OCI-LY7 (cell line): ENCODE measurements at regions not wholly inside any gene's neighbourhood (a gene's known extent, or its start where the extent isn't known, plus 50 kb on each side); places are given as distances from the start of the nearest gene placed in this dataset.

ENCODE experiments used
- BruUV-seq: library from RNA; stranded (reverse); fragments of 400-500 nt; replicated peaks from 2 replicates; lab custom pipeline; 2021; lab: Mats Ljungman, UMichigan
- CTCF ChIA-PET: fragments of 300-600 bp; sonication (Branson Sonifier 250); formaldehyde crosslinking; loops from one replicate; lab custom pipeline; 2022; ENCODE audit warnings: antibody characterized with exemption; ENCODE audit not compliant: unreplicated experiment; lab: Charles Lee
- POLR2A ChIA-PET: fragments of 300-600 bp; sonication (Branson Sonifier 250); formaldehyde crosslinking; loops from one replicate; lab custom pipeline; 2022; ENCODE audit warnings: antibody characterized with exemption; lab: Charles Lee
- DNase-seq: peaks from one replicate; pipeline ENCODE4 v3.0.0-alpha.2; 2015; ENCODE audit warnings: low spot score
- H2AFZ ChIP-seq: fragments of 200-600 bp; sonication (generic), shearing (Covaris generic); 2 replicates; pipeline ENCODE4 v1.6.1; 2014; ENCODE audit warnings: mild to moderate bottlenecking, antibody characterized with exemption, low read length, moderate library complexity
- H3K27ac ChIP-seq: fragments of 200-600 bp; sonication (generic); 2 replicates; pipeline ENCODE4 v1.5.1; 2014; ENCODE audit warnings: mixed run types, low read depth, mild to moderate bottlenecking, moderate library complexity, low read length, inconsistent platforms; ENCODE audit not compliant: poor library complexity, severe bottlenecking
- H3K36me3 ChIP-seq: fragments of 200-600 bp; sonication (generic); 2 replicates; pipeline ENCODE4 v1.6.1; 2014; ENCODE audit warnings: mild to moderate bottlenecking, antibody characterized with exemption, low read length, moderate library complexity, mixed read lengths; ENCODE audit not compliant: insufficient read depth
- H3K4me1 ChIP-seq: fragments of 200-600 bp; sonication (generic); 2 replicates; pipeline ENCODE4 v1.5.1; 2014; ENCODE audit warnings: mild to moderate bottlenecking, low read length; ENCODE audit not compliant: insufficient read depth, poor library complexity, severe bottlenecking
- H3K4me2 ChIP-seq: fragments of 200-600 bp; sonication (generic); 2 replicates; pipeline ENCODE4 v1.6.1; 2014; ENCODE audit warnings: mild to moderate bottlenecking, low read length
- H3K4me3 ChIP-seq: fragments of 200-600 bp; sonication (generic); 2 replicates; pipeline ENCODE4 v1.5.1; 2014; ENCODE audit warnings: mild to moderate bottlenecking, low read depth, low read length; ENCODE audit not compliant: poor library complexity, severe bottlenecking
- H3K79me2 ChIP-seq: fragments of 200-600 bp; sonication (generic); 2 replicates; pipeline ENCODE4 v1.6.1; 2016; ENCODE audit warnings: low read depth, mild to moderate bottlenecking, low read length, moderate library complexity, mixed read lengths; ENCODE audit not compliant: insufficient read depth
- H3K9me2 ChIP-seq: fragments of 200-600 bp; sonication (generic); 2 replicates; pipeline ENCODE4 v1.6.1; 2016; ENCODE audit warnings: mild to moderate bottlenecking, low read length, mixed read lengths; ENCODE audit not compliant: insufficient read depth
- H3K9me3 ChIP-seq: fragments of 200-600 bp; sonication (generic); 2 replicates; pipeline ENCODE4 v1.6.1; 2014; ENCODE audit warnings: mild to moderate bottlenecking, mixed run types, low read length, mixed read lengths
- H4K20me1 ChIP-seq: fragments of 200-600 bp; sonication (generic); 2 replicates; pipeline ENCODE4 v1.6.1; 2014; ENCODE audit warnings: mild to moderate bottlenecking, antibody characterized with exemption, low read length, moderate library complexity, mixed read lengths; ENCODE audit not compliant: insufficient read depth
- CTCF ChIP-seq: fragments of 200-600 bp; sonication (generic); conservative IDR thresholded peaks from 2 replicates; pipeline ENCODE4 v1.5.1; 2014; ENCODE audit warnings: mild to moderate bottlenecking, antibody characterized with exemption, low read length, moderate library complexity, mixed read lengths
- EZH2phosphoT487 ChIP-seq: fragments of 200-600 bp; sonication (generic); IDR thresholded peaks from 2 replicates; pipeline ENCODE4 v1.6.1; 2018; ENCODE audit warnings: low read depth, borderline replicate concordance, mild to moderate bottlenecking, mixed run types, antibody characterized with exemption, low read length, moderate library complexity, mixed read lengths
- intact Hi-C: fragments of 100-400 bp; cut with micrococcal nuclease; formaldehyde crosslinking; loops from one replicate; pipeline ENCODE4 v1.10.0; 2022; ENCODE audit not compliant: unreplicated experiment

GRCh38 chr10:90986870-90987269, 66.0 kb upstream of the ANKRD1 start:
- DNase-seq: no peak
- POLR2A ChIA-PET: no interaction called here

GRCh38 chr10:90987383-90987782, 66.5 kb upstream of the ANKRD1 start:
- H3K9me3 ChIP-seq: no peaks in the 10 kb centered on the region

More at GRCh38 chr10:90986870-90987269, 66.0 kb upstream of the ANKRD1 start:
- BruUV-seq: no TSS peak
- no peaks in the 10 kb centered on the region for H4K20me1 ChIP-seq
- no peak overlapping the region for H3K4me2 ChIP-seq
- CTCF ChIA-PET: no interaction called here
- H3K9me3 ChIP-seq: no peaks in the 10 kb centered on the region
- H3K79me2 ChIP-seq: no peaks in the 10 kb centered on the region
- H3K27ac ChIP-seq: no peak overlapping the region
- H3K9me2 ChIP-seq: no peaks in the 10 kb centered on the region
- TF ChIP-seq EZH2phosphoT487 (no peak), CTCF (no peak)
- intact Hi-C loops: no loop called here
- no peaks in the 10 kb centered on the region for H3K36me3 ChIP-seq
- no peak overlapping the region for H3K4me3 ChIP-seq
- H3K4me1 ChIP-seq: peaks cover 11% of the 10 kb centered on the region
- no peak overlapping the region for H2AFZ ChIP-seq

GRCh38 chr10:90988024-90988423, 67.1 kb upstream of the ANKRD1 start:
- Histone ChIP-seq H2AFZ (no peak overlapping the region), H3K79me2 (no peaks in the 10 kb centered on the region), H3K36me3 (no peaks in the 10 kb centered on the region), H3K27ac (no peak overlapping the region), H3K4me1 (peaks cover 11% of the 10 kb centered on the region), H3K4me3 (no peak overlapping the region), H3K9me3 (no peaks in the 10 kb centered on the region), H3K9me2 (no peaks in the 10 kb centered on the region), H3K4me2 (no peak overlapping the region), H4K20me1 (no peaks in the 10 kb centered on the region)
- intact Hi-C loops: no loop called here
- CTCF ChIA-PET: no interaction called here
- TF ChIP-seq CTCF (no peak), EZH2phosphoT487 (no peak)
- BruUV-seq: no TSS peak
- no peak for DNase-seq
- POLR2A ChIA-PET: no interaction called here

More at GRCh38 chr10:90987383-90987782, 66.5 kb upstream of the ANKRD1 start:
- H3K4me2 ChIP-seq: no peak overlapping the region
- no peak overlapping the region for H3K27ac ChIP-seq
- H2AFZ ChIP-seq: no peak overlapping the region
- H3K9me2 ChIP-seq: no peaks in the 10 kb centered on the region
- H4K20me1 ChIP-seq: no peaks in the 10 kb centered on the region
- BruUV-seq: no TSS peak
- no peak overlapping the region for H3K4me3 ChIP-seq
- H3K4me1 ChIP-seq: peaks cover 11% of the 10 kb centered on the region
- no peaks in the 10 kb centered on the region for H3K36me3 ChIP-seq
- no peak for DNase-seq
- TF ChIP-seq EZH2phosphoT487 (no peak), CTCF (no peak)
- ChIA-PET POLR2A (no interaction called here), CTCF (no interaction called here)
- intact Hi-C loops: no loop called here
- H3K79me2 ChIP-seq: no peaks in the 10 kb centered on the region
